ENCODE measurements at regions not wholly inside any gene's neighbourhood (a gene's known extent, or its start where the extent isn't known, plus 50 kb on each side); places are given as distances from the start of the nearest gene placed in this dataset.

DNA sequence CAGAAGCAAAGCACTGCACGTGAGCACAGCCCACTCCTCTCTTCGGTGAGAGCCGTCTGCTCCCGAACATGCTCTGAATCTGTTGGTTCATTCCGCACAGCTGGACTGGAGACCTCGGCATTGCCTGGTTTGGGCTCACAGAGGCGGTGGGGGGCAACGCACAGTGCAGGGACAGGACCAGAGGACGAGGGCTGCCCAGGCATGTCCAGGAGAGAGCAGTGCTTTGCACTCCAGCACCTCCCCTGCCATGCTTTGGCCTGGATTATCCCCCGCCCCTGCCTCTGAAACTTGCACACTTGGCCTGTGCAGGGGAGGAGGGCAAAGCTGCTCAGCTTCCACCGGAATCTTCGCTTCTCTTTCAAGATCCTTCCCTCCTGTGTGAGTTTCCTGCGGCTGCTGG, 536.5 kb downstream of the BRD1 start:
- TF ChIP-seq EZH2phosphoT487 (IDR thresholded peaks at IDR 0.05; ENCODE audit: borderline replicate concordance, low read length), result no peak
- TF ChIP-seq, protein P1, sequence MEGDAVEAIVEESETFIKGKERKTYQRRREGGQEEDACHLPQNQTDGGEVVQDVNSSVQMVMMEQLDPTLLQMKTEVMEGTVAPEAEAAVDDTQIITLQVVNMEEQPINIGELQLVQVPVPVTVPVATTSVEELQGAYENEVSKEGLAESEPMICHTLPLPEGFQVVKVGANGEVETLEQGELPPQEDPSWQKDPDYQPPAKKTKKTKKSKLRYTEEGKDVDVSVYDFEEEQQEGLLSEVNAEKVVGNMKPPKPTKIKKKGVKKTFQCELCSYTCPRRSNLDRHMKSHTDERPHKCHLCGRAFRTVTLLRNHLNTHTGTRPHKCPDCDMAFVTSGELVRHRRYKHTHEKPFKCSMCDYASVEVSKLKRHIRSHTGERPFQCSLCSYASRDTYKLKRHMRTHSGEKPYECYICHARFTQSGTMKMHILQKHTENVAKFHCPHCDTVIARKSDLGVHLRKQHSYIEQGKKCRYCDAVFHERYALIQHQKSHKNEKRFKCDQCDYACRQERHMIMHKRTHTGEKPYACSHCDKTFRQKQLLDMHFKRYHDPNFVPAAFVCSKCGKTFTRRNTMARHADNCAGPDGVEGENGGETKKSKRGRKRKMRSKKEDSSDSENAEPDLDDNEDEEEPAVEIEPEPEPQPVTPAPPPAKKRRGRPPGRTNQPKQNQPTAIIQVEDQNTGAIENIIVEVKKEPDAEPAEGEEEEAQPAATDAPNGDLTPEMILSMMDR (IDR thresholded peaks at IDR 0.05; ENCODE audit: low read depth, low read length, poor library complexity, severe bottlenecking), result no peak
